Inflammatory macrophage treated with lipopolysaccharide for 4 hours (primary cell): ENCODE measurements at regions not wholly inside any gene's neighbourhood (a gene's known extent, or its start where the extent isn't known, plus 50 kb on each side); places are given as distances from the start of the nearest gene placed in this dataset.
"Not testable (repeated sequence)": the region's sequence is repeated elsewhere in the genome, so short reads cannot be mapped to it uniquely, and the experiment has no call there.

Source experiments
- DNase-seq: peaks from one replicate; pipeline ENCODE4 v3.0.0-alpha.2; 2020

- DNase-seq = no peak
Measured at GRCh38 chr5:26535215-26535614, 503.2 kb downstream of the CDH9 start.

DNA sequence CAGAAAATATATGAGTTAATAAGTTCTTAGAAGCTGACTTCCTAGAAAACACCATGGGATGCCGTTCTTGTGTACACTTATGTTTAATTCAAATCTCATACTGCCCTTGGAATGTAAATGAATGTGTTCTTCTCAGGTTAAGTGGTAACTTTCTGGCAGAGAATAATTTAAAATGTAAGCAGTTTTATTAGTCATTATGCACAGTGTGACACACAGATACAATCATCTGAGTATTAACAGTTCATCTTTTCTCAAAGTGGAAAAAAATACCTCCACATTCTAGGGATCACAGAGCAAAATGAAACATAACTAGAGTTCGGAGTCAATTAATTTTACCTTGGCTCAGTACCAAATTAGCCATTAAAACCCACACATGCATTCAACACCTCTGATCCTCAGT is 508.1 kb downstream of the CDH9 start:
- no peak for DNase-seq

DNA sequence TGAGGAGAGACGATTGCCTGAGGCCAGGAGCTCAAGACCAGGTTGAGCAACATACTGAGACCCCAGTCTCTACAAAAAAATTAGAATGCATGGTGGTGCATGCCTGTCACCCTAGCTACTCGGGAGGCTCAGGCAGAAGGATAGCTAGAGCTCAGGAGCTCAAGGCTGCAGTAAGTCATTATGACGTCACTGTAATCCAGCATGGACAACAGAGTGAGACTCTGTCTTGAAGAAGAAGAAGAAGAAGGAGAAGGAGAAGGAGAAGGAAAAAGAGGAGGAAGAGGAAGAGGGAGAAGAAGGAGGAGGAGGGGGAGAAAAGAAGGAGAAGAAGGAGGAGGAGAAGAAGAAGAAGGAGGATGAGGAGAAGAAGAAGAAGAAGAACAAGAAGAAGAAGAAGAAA is 519.1 kb downstream of the CDH9 start:
- no peak for DNase-seq

DNA sequence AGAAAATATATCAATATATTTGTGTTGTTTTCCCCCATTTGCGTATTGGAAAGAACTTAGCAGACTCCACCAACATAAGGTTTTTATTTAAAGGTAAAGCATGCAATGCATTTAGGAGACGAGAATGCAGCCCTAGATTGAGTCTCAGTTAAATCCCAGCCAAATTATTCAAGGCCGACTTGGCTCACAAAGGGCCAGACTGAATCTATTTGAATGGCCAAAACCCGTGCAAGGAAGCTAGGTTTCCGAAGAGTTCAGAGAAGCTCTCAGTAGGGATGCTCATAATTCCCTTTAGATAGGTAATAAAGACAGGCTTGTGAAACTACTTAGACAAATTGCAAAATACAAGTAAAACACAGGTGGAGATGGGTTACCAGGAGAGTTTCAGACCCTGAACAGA is 520.3 kb downstream of the CDH9 start:
- no peak for DNase-seq

DNA sequence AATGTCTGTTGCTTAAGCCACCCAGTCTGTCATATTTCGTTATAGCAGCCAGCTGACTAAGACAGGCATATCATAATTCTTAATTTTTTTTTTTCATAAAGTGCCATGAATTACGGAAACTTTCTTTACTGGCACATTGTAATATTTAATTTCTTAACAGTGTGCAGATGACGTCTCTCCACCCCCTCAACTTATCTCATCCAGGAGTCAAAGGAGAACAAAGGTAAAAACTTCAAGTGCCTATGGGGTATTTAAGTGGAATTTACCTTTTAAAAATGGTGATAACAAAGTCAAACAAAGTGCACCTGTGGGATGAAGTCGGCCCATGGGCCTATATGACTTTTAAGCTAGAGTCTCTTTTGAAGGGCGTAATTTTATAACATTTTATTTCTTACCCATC is 539.4 kb downstream of the CDH9 start:
- no peak for DNase-seq

DNA sequence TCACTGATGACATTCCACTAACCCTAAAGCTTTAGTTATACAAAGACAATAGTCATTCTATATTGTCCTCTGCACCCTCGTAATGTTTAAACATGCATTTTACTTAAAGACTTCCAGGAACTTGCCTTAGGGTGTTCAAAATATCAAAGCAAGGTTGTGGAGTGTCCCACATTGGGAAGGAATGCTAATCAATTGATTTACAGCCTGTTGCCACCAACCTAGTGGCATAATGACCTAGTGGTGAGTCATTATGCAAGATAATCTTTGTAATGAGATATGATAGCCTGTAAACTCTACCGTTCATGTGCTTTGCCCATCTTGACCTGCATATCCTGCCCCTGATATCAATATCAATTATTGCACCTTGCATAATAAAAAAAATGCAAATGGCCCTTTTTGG is 542.9 kb downstream of the CDH9 start:
- DNase-seq = no peak

GRCh38 chr5:26492906-26493459 is 545.4 kb downstream of the CDH9 start:
- peak; percentile 1 for DNase-seq

DNA sequence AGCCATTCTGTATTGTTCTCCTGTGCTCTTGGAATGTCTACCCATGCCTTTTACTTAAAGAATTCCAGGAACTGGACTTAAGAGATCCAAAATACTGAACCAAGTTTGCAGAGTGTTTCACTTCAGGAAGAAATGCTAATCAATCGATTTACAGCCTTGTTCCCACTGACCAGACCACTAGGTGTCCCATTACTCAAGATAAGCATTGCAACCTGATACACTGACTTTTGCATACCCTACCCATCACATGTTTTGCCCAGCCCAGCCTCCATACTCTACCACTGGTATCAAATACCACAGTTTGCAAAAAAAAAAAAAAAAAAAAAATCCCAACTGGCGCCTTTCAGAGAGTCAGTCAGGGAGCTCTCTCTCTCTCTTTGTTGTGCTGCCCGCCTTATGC is 550.8 kb downstream of the CDH9 start:
- no peak for DNase-seq

DNA sequence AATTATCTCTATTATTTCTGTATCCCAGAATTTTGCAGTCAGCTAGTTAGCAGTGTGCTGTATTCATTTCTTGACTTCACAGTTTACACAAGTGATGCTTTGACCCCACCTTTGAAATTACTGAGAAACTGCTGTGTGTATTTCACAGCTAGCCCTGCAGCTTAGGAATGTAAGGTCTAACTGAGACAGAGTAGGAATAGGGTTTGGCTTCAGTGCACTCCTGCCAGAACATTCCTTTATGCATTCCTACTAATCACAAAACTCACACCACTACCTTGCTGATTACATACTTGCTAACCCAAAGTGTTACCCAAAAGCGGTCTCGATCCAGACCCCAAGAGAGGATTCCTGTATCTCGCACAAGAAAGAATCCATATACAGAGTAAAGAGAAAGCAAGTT is 551.8 kb downstream of the CDH9 start:
- no peak for DNase-seq

- DNase-seq = not testable (repeated sequence)
Measured at GRCh38 chr5:26485146-26485860, 553.1 kb downstream of the CDH9 start.

DNA sequence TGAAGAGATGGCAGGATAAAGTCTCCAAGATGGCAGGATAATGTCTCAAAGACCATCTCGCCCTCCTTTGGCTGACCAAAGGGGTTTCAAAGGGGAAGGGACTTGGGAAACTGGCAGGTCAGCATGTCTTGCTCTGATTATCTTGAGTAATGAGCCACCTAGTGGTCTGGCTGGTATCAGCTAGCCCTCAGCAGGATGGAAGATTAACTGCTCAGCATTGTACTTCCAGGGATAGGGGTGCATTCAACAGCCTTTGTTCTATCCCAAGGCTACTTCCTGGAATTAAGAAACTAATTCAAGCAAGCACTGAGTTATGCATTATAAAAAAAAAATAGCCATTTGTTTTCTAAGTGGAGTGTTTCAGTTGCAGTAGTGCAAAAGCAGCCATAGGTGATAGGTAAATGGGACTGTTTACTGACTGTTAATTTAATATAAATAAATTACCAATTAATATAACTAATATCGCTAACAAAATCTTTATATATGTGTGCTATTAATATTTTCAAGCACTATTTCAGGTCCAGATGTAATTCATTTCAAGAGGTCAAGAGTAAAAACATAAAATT is 555.5 kb downstream of the CDH9 start:
- DNase-seq = peak; percentile 5

DNA sequence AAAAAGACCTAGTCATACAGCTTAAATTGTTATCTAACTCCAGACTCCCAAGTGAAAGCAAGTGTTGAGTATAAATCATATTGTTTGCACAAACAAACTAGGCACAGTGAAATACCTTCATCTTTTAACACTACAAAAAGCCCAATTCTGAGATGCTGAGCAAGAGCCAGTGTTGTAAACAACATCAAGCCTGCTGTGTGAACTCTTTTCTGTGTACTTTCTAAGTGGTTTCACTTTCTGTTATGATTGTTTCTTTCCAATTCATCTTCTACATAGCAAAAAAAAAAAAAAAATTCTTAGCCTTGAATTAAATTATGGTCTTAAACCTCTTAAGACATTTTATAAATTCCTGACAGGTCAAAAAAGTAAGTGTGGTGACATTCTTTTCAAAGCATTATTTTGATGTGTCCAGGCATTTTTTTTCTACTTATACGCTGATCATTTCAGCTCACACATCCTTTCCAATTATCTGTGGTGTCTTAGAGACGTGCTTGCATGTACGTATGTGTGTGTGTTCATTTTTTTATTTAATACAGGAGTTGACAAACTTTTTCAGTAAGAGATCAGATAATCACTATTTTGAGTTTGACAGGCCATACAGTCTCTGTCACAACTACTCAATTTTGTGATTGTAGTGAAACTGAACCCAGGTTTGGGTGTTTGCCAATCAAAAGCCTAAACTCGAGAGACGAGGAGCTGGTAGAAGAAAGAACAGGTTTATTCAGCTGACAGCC is 556.1 kb downstream of the CDH9 start:
- DNase-seq = no peak

DNA sequence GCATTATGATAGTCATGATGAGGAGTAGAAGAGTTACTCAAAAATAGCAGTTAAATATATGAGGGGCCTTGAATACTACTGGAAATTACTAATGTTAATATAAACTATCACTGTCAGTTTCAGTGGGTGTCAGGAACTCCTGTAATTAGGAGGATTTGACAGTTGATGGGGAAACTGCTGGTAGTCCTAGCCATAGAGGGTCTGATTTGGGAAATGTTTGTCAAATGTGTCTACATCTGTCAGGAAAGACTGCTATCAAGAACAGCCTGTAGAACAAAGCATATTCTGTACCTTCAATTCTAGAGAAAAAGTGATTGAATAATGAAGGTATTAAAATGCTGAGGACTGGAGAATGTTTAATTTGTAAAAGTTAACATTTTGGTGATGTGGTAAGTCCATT is 567.9 kb downstream of the CDH9 start:
- no peak for DNase-seq

GRCh38 chr5:26439121-26439520 is 599.3 kb downstream of the CDH9 start:
- no peak for DNase-seq

DNA sequence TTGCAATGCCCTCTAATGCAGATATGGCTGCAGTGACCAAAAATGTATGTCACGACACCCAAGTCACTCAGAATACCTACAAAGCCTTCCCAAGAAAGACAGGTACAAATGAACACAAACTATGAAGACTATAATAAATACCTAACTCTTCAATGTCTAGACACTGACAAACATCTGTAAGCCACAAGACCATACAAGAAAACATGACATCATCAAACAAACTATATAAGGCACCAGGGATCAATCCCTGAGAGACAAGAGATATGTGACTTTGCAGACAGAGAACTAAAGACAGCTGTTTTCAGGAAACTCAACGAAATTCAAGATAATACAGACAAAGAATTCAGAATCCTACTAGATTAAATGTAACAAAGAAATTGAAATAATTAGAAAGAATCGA is 603.7 kb downstream of the CDH9 start:
- DNase-seq = no peak

DNA sequence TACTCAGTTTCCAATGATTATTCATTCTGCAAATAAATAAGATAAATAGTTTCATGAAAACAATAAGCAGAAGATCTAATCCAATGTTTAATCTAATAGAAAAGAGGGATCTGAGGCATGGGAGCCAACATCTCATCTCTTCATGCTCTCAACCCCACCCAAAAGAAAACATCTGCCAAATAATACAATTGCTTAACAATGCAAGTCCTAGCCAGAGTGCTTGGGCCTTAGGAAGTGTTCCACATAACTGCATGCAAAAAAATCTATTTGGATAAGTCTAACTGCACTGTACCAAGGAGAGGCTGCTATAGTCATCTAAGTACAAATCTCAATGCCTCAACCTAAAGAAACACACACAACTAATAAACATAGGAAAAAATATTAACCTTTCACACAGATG is 606.0 kb downstream of the CDH9 start:
- DNase-seq = no peak

DNA sequence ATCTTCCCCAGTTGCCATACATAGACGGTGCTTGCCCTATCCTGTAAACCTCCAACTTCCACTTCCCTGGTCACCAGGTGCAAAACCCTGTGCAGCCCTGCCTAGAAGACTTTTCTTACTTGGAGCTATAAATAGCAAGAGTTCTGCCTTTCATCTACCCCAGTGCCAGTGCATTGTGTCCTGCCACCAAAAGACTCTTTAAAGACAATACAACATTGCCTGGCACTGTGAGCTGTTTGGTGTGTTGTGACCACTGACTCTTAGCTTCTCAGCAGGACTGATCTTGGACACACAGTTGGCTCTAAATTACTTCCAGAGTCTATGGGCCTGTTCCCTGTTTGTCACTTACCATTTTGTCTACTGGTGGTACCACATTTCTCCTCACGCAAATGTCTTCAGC is 608.1 kb downstream of the CDH9 start:
- DNase-seq = no peak

DNA sequence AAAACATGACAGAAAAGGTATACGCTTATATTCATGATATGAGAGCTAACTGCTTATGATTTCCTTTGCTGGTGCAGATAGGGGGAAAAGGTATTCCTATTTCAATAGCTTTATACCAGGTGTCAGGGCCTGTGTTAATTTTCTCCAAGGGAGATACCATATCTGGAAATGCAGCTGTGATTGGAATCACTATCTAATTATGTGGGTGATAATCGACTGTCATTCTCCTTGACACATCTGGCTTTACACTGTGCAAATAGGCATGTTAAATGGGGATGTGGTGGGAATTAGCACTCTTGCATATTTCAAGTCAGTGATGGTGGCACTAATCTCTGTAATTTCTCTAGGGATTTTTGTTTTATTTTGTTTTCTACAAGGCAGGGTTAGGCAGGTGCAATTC is 611.1 kb downstream of the CDH9 start:
- no peak for DNase-seq

GRCh38 chr5:26419987-26420386 is 618.4 kb downstream of the CDH9 start:
- DNase-seq = no peak

DNA sequence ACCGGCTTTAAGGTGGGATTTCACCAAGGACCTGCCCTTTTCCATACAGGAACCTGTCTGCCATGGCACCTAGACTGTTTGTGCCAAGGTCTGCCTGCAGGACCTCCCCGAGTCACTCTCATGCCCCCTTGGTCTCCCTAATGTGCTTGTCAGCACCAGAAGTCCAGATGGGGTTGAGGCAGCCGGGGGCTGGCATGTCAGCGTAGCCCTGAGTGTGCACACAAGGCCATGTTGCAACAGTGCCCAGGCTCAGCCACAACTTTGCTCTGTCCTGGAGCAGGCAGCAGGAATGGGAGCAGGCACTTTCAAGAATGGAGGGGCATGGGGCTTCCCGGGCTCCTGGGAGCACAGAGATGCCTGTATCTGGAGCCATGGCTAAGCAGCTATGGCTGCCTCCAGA is 621.5 kb downstream of the CDH9 start:
- DNase-seq = no peak

GRCh38 chr5:26415987-26416779 is 622.2 kb downstream of the CDH9 start:
- no peak for DNase-seq

DNA sequence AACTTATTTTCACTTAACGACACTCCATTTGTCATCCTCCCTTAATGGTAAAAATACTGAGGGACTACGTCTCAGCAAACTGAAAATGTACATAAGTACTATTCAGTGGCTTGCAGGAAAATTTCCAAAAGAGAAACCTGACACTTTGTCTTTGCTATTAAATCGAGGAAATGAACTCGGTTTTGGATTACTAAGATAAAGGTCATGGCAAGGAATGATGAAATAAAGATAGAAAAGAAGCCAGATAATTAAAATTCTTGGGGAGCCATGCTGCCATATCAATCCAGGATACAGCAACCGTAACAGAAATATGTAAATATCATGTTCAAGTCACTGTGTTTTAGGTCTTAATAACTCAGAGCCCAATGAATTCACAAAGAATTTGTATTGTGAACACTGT is 647.8 kb downstream of the CDH9 start:
- DNase-seq = no peak

- no peak for DNase-seq
Measured at GRCh38 chr5:26388976-26389375, 649.4 kb downstream of the CDH9 start.
